DMS153 treated with DMSO at 0.1 percent for 48 hours (cell line): ENCODE measurements at regions not wholly inside any gene's neighbourhood (a gene's known extent, or its start where the extent isn't known, plus 50 kb on each side); places are given as distances from the start of the nearest gene placed in this dataset.
A peak's percentile ranks its signal among the peaks of the same experiment; 100 is the strongest.
"Not testable (repeated sequence)": the region's sequence is repeated elsewhere in the genome, so short reads cannot be mapped to it uniquely, and the experiment has no call there.

Source experiments
- DNase-seq: peaks from one replicate; lab custom pipeline; 2025; ENCODE audit not compliant: unreplicated experiment; lab: John Stamatoyannopoulos, UW

- DNase-seq, result no peak
These were observed 52.2 kb upstream of the PRL start for GRCh38 chr6:22349051-22349450.

- no peak for DNase-seq
These were observed 52.7 kb upstream of the PRL start for GRCh38 chr6:22349528-22349927.

- DNase-seq, result peak; percentile 56
These were observed 53.3 kb upstream of the PRL start for GRCh38 chr6:22350109-22350508.

GRCh38 chr6:22353101-22353500, 56.3 kb upstream of the PRL start:
- DNase-seq, result no peak

- DNase-seq, result no peak
These were observed 59.6 kb upstream of the PRL start for GRCh38 chr6:22356362-22356940.

- DNase-seq, result no peak
These were observed 60.9 kb upstream of the PRL start for GRCh38 chr6:22357724-22358189.

GRCh38 chr6:22361576-22361975, 64.7 kb upstream of the PRL start:
- DNase-seq, result no peak

- DNase-seq, result peak; percentile 24
These were observed 65.5 kb upstream of the PRL start for GRCh38 chr6:22362361-22362760.

- peak; percentile 90 for DNase-seq
These were observed 66.4 kb upstream of the PRL start for GRCh38 chr6:22363166-22363713.

- DNase-seq, result no peak
These were observed 66.9 kb upstream of the PRL start for GRCh38 chr6:22363714-22364239.

- DNase-seq, result no peak
These were observed 67.5 kb upstream of the PRL start for GRCh38 chr6:22364306-22364705.

GRCh38 chr6:22366214-22366613, 69.4 kb upstream of the PRL start:
- no peak for DNase-seq

- no peak for DNase-seq
These were observed 70.5 kb upstream of the PRL start for GRCh38 chr6:22367346-22367745.

- DNase-seq, result no peak
These were observed 72.0 kb upstream of the PRL start for GRCh38 chr6:22368794-22369193.

- DNase-seq, result no peak
These were observed 76.1 kb upstream of the PRL start for GRCh38 chr6:22372922-22373321.

- not testable (repeated sequence) for DNase-seq
These were observed 78.1 kb upstream of the PRL start for GRCh38 chr6:22374950-22375349.

- DNase-seq, result not testable (repeated sequence)
These were observed 79.5 kb upstream of the PRL start for GRCh38 chr6:22376293-22376692.

- DNase-seq, result not testable (repeated sequence)
These were observed 81.7 kb upstream of the PRL start for GRCh38 chr6:22378536-22378935.

- no peak for DNase-seq
These were observed 83.4 kb upstream of the PRL start for GRCh38 chr6:22380236-22380635.

GRCh38 chr6:22381845-22382544, 85.2 kb upstream of the PRL start:
- no peak for DNase-seq

- DNase-seq, result no peak
These were observed 86.2 kb upstream of the PRL start for GRCh38 chr6:22383016-22383415.

GRCh38 chr6:22392711-22393110, 95.9 kb upstream of the PRL start:
- no peak for DNase-seq
